Vagina (tissue), 2 donors: ENCODE measurements at regions not wholly inside any gene's neighbourhood (a gene's known extent, or its start where the extent isn't known, plus 50 kb on each side); places are given as distances from the start of the nearest gene placed in this dataset.

Source experiments
- POLR2A ChIP-seq, 2 donors: fragments of 450-650 bp; IDR thresholded peaks; one replicate each; pipeline ENCODE4 v1.6.1; 2017; ENCODE audit warnings: antibody characterized with exemption in 2 of 2, mild to moderate bottlenecking in 2 of 2, moderate library complexity in 2 of 2
- POLR2AphosphoS5 ChIP-seq, 2 donors: sonication (generic); formaldehyde crosslinking; IDR thresholded peaks; one replicate each; pipeline ENCODE4 v1.9.0; 2017; ENCODE audit warnings: antibody characterized with exemption in 2 of 2, mild to moderate bottlenecking in 2 of 2, low read depth in 1 of 2; ENCODE audit not compliant: insufficient read depth in 1 of 2
- TF ChIP-seq, protein P1 (sequence below), 3 experiments: fragments of 450-650 bp in 2 of 3; fragments of 200-600 bp in 1 of 3; sonication (generic) in 1 of 3; IDR thresholded peaks; one replicate each; pipeline ENCODE4 v1.5.1; 2017 to 2019; ENCODE audit warnings: antibody characterized with exemption in 3 of 3, mild to moderate bottlenecking in 2 of 3, moderate library complexity in 2 of 3

DNA sequence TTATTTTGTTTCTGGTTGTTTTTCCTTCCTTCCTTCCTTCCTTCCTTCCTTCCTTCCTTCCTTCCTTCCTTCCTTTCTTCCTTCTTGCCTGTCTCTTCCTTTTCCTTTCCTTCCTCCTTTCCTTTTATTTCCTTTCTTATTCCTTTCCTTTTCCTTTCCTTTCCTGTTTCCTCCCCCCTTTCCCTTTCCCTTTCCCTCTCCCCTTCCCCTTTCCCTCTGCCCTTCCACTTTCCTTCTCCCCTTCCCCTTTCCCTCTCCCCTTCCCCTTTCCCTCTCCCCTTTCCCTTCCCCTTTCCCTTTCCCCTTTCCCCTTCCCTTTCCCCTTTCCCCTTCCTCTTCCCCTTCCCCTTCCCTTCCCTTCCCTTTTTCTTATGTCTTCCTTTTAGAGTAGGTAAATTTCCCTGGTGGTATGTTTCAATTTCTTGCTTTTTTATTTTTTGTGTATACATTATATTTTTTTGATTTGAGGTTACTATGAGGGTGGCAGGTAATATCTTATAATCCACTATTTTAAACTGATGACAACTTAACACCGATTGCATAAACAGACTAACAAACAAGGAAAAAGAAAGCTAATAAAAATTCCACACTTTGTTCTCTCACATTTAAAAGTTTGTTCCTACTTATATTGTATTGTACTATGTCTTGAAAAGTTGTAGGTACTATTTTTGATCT is 311.0 kb upstream of the FSHR start:
- TF ChIP-seq, protein P1, sequence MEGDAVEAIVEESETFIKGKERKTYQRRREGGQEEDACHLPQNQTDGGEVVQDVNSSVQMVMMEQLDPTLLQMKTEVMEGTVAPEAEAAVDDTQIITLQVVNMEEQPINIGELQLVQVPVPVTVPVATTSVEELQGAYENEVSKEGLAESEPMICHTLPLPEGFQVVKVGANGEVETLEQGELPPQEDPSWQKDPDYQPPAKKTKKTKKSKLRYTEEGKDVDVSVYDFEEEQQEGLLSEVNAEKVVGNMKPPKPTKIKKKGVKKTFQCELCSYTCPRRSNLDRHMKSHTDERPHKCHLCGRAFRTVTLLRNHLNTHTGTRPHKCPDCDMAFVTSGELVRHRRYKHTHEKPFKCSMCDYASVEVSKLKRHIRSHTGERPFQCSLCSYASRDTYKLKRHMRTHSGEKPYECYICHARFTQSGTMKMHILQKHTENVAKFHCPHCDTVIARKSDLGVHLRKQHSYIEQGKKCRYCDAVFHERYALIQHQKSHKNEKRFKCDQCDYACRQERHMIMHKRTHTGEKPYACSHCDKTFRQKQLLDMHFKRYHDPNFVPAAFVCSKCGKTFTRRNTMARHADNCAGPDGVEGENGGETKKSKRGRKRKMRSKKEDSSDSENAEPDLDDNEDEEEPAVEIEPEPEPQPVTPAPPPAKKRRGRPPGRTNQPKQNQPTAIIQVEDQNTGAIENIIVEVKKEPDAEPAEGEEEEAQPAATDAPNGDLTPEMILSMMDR (IDR thresholded peaks at IDR 0.05) = no peak
- TF ChIP-seq POLR2AphosphoS5 (IDR thresholded peaks at IDR 0.05; ENCODE audit: insufficient read depth in 1 of 2, low read depth in 1 of 2) = no peak
- TF ChIP-seq POLR2A (IDR thresholded peaks at IDR 0.05) = no peak
